ENCODE measurements at regions not wholly inside any gene's neighbourhood (a gene's known extent, or its start where the extent isn't known, plus 50 kb on each side); places are given as distances from the start of the nearest gene placed in this dataset.

DNA sequence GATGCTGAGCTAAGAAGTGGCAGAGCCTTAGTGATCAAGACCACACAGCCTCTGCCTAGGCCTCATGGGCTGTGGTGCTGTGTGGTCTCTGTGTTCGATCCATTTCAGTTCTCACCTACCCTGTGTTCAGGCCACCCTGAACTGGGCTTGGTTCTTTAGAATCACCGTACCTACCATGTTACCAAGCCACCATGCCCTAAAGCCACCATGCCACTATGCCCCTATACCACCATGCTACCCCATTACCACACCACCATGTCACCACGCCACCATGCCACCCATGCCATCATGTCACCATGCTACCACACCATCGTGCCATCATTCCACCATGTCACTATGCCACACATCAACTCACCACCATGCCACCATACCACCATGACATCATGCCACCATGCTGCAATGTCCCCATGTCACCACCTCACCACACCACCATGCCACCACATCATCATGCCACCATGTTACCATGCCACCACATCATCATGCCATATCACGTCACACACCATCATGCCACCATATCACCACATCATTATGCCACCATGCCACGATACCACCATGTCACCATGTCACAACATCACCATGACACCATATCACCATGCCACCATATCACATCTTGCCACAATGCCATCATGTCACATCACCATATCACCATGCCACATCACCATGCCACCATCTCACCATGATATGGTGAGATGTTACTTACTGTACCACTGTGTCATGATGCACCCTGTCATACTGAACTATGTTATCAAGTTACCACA, 191.0 kb upstream of the ARL4C start:
- TF ChIP-seq, protein P1, sequence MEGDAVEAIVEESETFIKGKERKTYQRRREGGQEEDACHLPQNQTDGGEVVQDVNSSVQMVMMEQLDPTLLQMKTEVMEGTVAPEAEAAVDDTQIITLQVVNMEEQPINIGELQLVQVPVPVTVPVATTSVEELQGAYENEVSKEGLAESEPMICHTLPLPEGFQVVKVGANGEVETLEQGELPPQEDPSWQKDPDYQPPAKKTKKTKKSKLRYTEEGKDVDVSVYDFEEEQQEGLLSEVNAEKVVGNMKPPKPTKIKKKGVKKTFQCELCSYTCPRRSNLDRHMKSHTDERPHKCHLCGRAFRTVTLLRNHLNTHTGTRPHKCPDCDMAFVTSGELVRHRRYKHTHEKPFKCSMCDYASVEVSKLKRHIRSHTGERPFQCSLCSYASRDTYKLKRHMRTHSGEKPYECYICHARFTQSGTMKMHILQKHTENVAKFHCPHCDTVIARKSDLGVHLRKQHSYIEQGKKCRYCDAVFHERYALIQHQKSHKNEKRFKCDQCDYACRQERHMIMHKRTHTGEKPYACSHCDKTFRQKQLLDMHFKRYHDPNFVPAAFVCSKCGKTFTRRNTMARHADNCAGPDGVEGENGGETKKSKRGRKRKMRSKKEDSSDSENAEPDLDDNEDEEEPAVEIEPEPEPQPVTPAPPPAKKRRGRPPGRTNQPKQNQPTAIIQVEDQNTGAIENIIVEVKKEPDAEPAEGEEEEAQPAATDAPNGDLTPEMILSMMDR (IDR thresholded peaks at IDR 0.05; ENCODE audit: borderline replicate concordance, extremely low read depth, low read length, poor library complexity, severe bottlenecking), result no peak
- no peak for TF ChIP-seq EZH2 (IDR thresholded peaks at IDR 0.05; ENCODE audit: borderline replicate concordance, low read depth, low read length, severe bottlenecking)

All from DND-41 (cell line).